Mesendoderm (in vitro differentiated cells): ENCODE measurements at regions not wholly inside any gene's neighbourhood (a gene's known extent, or its start where the extent isn't known, plus 50 kb on each side); places are given as distances from the start of the nearest gene placed in this dataset.

ENCODE experiments used
- DNase-seq: peaks from one replicate; pipeline ENCODE4 v3.0.0; 2013
- H2AK5ac ChIP-seq: 2 replicates; pipeline ENCODE4 v1.6.1; 2013; ENCODE audit warnings: low read length, inconsistent platforms
- H2BK120ac ChIP-seq: 2 replicates; pipeline ENCODE4 v1.6.1; 2013; ENCODE audit warnings: low read depth, mild to moderate bottlenecking, low read length, moderate library complexity, mixed read lengths
- H2BK15ac ChIP-seq: replicated peaks from 2 replicates; pipeline ENCODE4 v1.6.1; 2013; ENCODE audit warnings: low read depth, mild to moderate bottlenecking, moderate library complexity
- H2BK5ac ChIP-seq: 2 replicates; pipeline ENCODE4 v1.6.1; 2013; ENCODE audit warnings: low read length, inconsistent platforms
- H3K18ac ChIP-seq: 2 replicates; pipeline ENCODE4 v1.6.1; 2013; ENCODE audit warnings: mild to moderate bottlenecking, low read length, mixed read lengths
- H3K23ac ChIP-seq: one replicate; pipeline ENCODE4 v1.6.1; 2013; ENCODE audit warnings: low read length
- H3K27ac ChIP-seq: 2 replicates; pipeline ENCODE4 v1.5.1; 2013; ENCODE audit warnings: low read depth, mild to moderate bottlenecking, inconsistent platforms, low read length, moderate library complexity
- H3K27me3 ChIP-seq: 2 replicates; pipeline ENCODE4 v1.6.1; 2013; ENCODE audit warnings: low read length, control low read depth, mild to moderate bottlenecking, inconsistent platforms; ENCODE audit not compliant: insufficient read depth, poor library complexity
- H3K36me3 ChIP-seq: 2 replicates; pipeline ENCODE4 v1.6.1; 2013; ENCODE audit warnings: low read length, inconsistent platforms; ENCODE audit not compliant: control insufficient read depth, insufficient read depth
- H3K4ac ChIP-seq: one replicate; pipeline ENCODE4 v1.6.1; 2013; ENCODE audit warnings: low read depth, mild to moderate bottlenecking, low read length, moderate library complexity
- H3K4me1 ChIP-seq: 2 replicates; pipeline ENCODE4 v1.6.1; 2013; ENCODE audit warnings: low read depth, low read length, inconsistent platforms; ENCODE audit not compliant: control insufficient read depth
- H3K4me2 ChIP-seq: 2 replicates; pipeline ENCODE4 v1.6.1; 2013; ENCODE audit warnings: low read length
- H3K4me3 ChIP-seq: 2 replicates; pipeline ENCODE4 v1.5.1; 2013; ENCODE audit warnings: mild to moderate bottlenecking, low read length
- H3K56ac ChIP-seq: one replicate; pipeline ENCODE4 v1.6.1; 2013; ENCODE audit warnings: low read length
- H3K79me1 ChIP-seq: 2 replicates; pipeline ENCODE4 v1.6.1; 2013; ENCODE audit warnings: low read length, inconsistent platforms
- H3K79me2 ChIP-seq: 2 replicates; pipeline ENCODE4 v1.6.1; 2013; ENCODE audit warnings: mild to moderate bottlenecking, low read length; ENCODE audit not compliant: control insufficient read depth, insufficient read depth
- H3K9ac ChIP-seq: 2 replicates; pipeline ENCODE4 v1.6.1; 2013; ENCODE audit warnings: low read length, inconsistent platforms
- H4K5ac ChIP-seq: one replicate; pipeline ENCODE4 v1.6.1; 2013; ENCODE audit warnings: low read length
- H4K8ac ChIP-seq: one replicate; pipeline ENCODE4 v1.6.1; 2013; ENCODE audit warnings: low read depth, mild to moderate bottlenecking, control low read depth, low read length, moderate library complexity
- WGBS: extraction: QIAGEN DNeasy Blood & Tissue Kit; methylation state at CpG from one replicate; pipeline ENCODE4 v1.1.7; 2013; ENCODE audit warnings: low lambda C conversion rate, missing lambda C conversion rate; ENCODE audit not compliant: insufficient coverage; ENCODE audit errors: extremely low coverage; 5-methylcytosine and 5-hydroxymethylcytosine counted together

DNA sequence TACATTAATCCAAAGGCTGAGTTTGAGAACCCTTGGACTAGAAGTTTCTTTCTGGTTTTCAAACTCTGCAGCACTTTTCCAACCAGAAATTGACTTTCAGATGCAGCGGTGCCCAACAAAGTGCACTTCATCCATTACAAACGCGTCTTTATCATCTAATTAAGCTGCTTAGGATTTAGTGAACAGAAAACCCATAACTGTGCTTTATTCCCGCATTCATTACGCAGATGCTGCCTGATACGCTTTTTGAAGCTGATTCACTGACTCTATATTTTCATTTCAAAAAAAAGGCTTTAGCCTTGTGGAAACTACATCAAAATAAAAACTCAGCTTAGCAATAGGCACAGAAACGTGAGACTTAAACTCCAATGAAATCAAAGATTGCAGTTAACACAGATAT, 69.8 kb upstream of the CTXND1 start:
- Histone ChIP-seq H3K4me2 (no peak overlapping the region), H3K79me2 (no peaks in the 10 kb centered on the region), H3K27ac (no peak overlapping the region), H3K36me3 (no peaks in the 10 kb centered on the region), H3K4me3 (no peak overlapping the region), H3K56ac (no peak overlapping the region), H2BK5ac (no peak overlapping the region), H2BK120ac (no peak overlapping the region), H3K23ac (no peak overlapping the region), H4K5ac (no peak overlapping the region), H4K8ac (no peak overlapping the region), H3K9ac (no peak overlapping the region), H3K27me3 (no peaks in the 10 kb centered on the region), H3K4ac (no peak overlapping the region), H2AK5ac (no peak overlapping the region), H3K4me1 (peaks cover 3% of the 10 kb centered on the region), H3K79me1 (no peaks in the 10 kb centered on the region), H2BK15ac (no peak overlapping the region), H3K18ac (no peak overlapping the region)
- DNase-seq, result no peak
- WGBS, result no CpG with 5 or more reads among the region's 7 CpGs

DNA sequence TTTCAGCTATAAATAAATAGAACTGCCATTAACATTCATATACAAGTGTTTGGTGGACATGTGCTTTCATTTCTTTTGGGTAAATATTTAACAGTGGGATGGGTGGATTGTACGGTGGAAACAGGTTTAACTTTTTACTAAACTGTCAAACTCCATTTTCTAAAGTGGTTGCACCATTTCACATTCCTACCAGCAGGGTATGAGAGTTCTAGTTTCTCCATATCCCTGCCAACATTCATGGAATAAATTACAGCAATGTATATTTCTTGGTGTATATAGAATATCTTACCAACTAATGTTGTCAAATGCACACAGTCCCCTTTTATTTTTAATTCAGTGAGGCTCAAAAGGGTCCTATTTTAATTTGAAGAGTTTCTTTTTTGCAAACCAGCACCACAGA, 71.3 kb upstream of the CTXND1 start:
- Histone ChIP-seq H3K4me1 (no peaks in the 10 kb centered on the region), H3K4me3 (no peak overlapping the region), H3K23ac (no peak overlapping the region), H4K8ac (no peak overlapping the region), H3K18ac (no peak overlapping the region), H3K4ac (no peak overlapping the region), H2AK5ac (no peak overlapping the region), H3K79me1 (no peaks in the 10 kb centered on the region), H3K36me3 (no peaks in the 10 kb centered on the region), H2BK120ac (no peak overlapping the region), H2BK15ac (no peak overlapping the region), H3K79me2 (no peaks in the 10 kb centered on the region), H3K9ac (no peak overlapping the region), H2BK5ac (no peak overlapping the region), H3K56ac (no peak overlapping the region), H3K27me3 (no peaks in the 10 kb centered on the region), H3K27ac (no peak overlapping the region), H4K5ac (no peak overlapping the region), H3K4me2 (no peak overlapping the region)
- no peak for DNase-seq
- WGBS, result no CpG with 5 or more reads among the region's 1 CpG

DNA sequence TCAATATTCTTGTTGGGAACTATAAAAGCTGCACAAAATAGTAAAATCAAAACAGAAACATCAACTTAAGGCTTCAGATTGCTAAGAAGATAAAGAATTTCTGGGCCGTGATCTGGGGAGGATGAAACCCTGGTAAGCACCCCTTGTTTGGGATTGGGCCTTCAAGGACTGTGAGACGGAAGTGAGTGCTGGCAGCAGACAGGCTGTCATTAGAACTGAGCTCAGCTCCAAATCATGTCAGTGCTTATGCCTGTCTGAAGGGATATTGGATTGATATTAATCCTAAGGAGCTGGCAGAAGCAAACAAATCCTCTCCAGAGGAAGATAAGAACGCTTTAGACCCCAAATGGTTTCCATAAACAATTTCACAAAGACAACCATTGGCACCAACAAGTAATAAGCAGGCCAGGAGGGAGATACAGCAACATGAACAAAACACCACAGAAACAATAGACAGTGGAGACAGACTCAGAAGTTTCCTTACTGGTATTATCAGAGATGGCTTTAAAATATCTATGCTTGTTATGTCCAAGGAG, 72.6 kb upstream of the CTXND1 start:
- WGBS, result no CpG with 5 or more reads among the region's 3 CpGs

DNA sequence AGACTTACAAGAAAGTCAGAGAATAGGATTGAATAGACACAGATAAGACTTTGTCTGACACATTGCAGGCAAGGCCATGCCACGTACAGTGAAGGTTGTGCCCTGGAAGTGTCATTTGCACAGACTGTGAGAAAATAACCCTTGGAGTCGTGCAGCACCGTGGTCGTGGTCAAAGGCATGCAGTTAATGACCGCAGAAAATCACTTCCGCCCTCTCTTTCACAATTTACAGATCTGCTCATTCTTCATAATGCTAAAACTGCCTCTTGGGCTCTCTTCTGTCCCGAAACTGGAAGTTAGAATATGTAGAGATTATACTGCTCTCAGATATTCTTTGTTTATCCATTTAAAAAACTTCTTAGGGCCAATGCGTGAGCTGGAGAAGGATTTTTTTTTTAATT, 73.2 kb upstream of the CTXND1 start:
- Histone ChIP-seq H3K4me3 (no peak overlapping the region), H3K23ac (no peak overlapping the region), H3K27me3 (no peaks in the 10 kb centered on the region), H2BK15ac (no peak overlapping the region), H2BK120ac (no peak overlapping the region), H3K79me1 (no peaks in the 10 kb centered on the region), H3K27ac (no peak overlapping the region), H4K5ac (no peak overlapping the region), H3K4me1 (no peaks in the 10 kb centered on the region), H3K4ac (no peak overlapping the region), H3K18ac (no peak overlapping the region), H2BK5ac (no peak overlapping the region), H3K9ac (no peak overlapping the region), H4K8ac (no peak overlapping the region), H3K79me2 (no peaks in the 10 kb centered on the region), H3K4me2 (no peak overlapping the region), H3K36me3 (no peaks in the 10 kb centered on the region), H2AK5ac (no peak overlapping the region), H3K56ac (no peak overlapping the region)
- no CpG with 5 or more reads among the region's 8 CpGs for WGBS
- DNase-seq, result no peak

More for the DNA sequence above, 72.6 kb upstream of the CTXND1 start:
- no peak overlapping the region for H2BK5ac ChIP-seq
- H3K23ac ChIP-seq, result no peak overlapping the region
- no peak overlapping the region for H3K4me2 ChIP-seq
- no peaks in the 10 kb centered on the region for H3K79me2 ChIP-seq
- H4K5ac ChIP-seq, result no peak overlapping the region
- DNase-seq, result no peak
- H3K27me3 ChIP-seq, result no peaks in the 10 kb centered on the region
- no peak overlapping the region for H3K18ac ChIP-seq
- H3K4ac ChIP-seq, result no peak overlapping the region
- no peak overlapping the region for H2BK120ac ChIP-seq
- H2BK15ac ChIP-seq, result no peak overlapping the region
- no peaks in the 10 kb centered on the region for H3K79me1 ChIP-seq
- H4K8ac ChIP-seq, result no peak overlapping the region
- H3K4me1 ChIP-seq, result no peaks in the 10 kb centered on the region
- no peaks in the 10 kb centered on the region for H3K36me3 ChIP-seq
- H2AK5ac ChIP-seq, result no peak overlapping the region
- H3K9ac ChIP-seq, result no peak overlapping the region
- no peak overlapping the region for H3K4me3 ChIP-seq
- H3K56ac ChIP-seq, result no peak overlapping the region
- H3K27ac ChIP-seq, result no peak overlapping the region

DNA sequence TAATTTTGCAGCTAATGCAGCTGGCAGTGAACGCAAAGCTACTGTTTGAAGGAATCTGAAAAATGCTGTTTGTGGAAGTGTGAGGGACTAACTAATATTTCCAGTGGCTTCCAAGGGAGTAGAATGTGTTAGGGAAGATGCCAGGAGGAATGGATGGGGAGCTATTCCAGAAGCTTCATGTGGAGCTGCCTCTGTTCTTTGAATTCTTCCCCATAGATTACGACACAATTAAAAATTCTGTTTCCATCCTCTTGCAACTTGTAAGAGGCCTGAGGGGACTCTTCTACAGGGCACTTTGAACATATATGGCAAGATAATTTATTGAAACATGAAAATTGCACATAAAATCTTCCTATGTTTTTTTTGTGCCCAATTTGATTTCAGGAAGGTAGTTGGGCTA, 74.3 kb upstream of the CTXND1 start:
- Histone ChIP-seq H3K18ac (no peak overlapping the region), H4K5ac (no peak overlapping the region), H4K8ac (no peak overlapping the region), H3K23ac (no peak overlapping the region), H3K4me3 (no peak overlapping the region), H2BK120ac (no peak overlapping the region), H3K27ac (no peak overlapping the region), H3K27me3 (no peaks in the 10 kb centered on the region), H3K9ac (no peak overlapping the region), H3K79me1 (no peaks in the 10 kb centered on the region), H3K79me2 (no peaks in the 10 kb centered on the region), H3K4me1 (no peaks in the 10 kb centered on the region), H3K4ac (no peak overlapping the region), H2BK15ac (no peak overlapping the region), H3K36me3 (no peaks in the 10 kb centered on the region), H2BK5ac (no peak overlapping the region), H3K4me2 (no peak overlapping the region), H3K56ac (no peak overlapping the region), H2AK5ac (no peak overlapping the region)
- no peak for DNase-seq
- no CpG with 5 or more reads among the region's 2 CpGs for WGBS

DNA sequence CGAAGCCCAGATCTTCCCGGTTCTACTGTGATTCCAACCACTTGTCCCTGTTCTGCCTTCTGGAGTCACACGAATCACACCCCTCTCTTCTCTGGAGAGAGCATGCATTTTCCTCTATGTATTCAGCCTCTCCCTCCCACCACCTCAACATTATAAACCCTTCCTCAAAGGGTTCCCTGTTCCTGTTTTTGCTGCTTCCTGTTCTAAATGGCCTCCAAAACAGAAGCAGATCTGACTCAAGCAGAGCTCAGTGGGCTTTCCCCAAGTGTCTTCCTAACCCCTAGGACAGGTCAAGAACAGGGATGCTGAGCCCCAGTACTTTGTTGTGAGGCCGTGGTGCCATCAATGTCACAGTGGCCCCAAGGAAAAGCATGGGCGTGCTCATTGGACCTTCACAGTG, 75.7 kb upstream of the ARNT2 start:
- H2BK120ac ChIP-seq, result no peak overlapping the region
- no peaks in the 10 kb centered on the region for H3K79me2 ChIP-seq
- WGBS, result no CpG with 5 or more reads among the region's 5 CpGs
- H3K27me3 ChIP-seq, result no peaks in the 10 kb centered on the region
- no peak overlapping the region for H3K56ac ChIP-seq
- H4K5ac ChIP-seq, result no peak overlapping the region
- H3K79me1 ChIP-seq, result no peaks in the 10 kb centered on the region
- no peak for DNase-seq
- H2BK15ac ChIP-seq, result no peak overlapping the region
- no peak overlapping the region for H3K27ac ChIP-seq
- no peak overlapping the region for H3K9ac ChIP-seq
- no peak overlapping the region for H3K4me2 ChIP-seq
- no peak overlapping the region for H4K8ac ChIP-seq
- no peak overlapping the region for H2BK5ac ChIP-seq
- H3K4me3 ChIP-seq, result no peak overlapping the region
- H3K4me1 ChIP-seq, result no peaks in the 10 kb centered on the region
- no peaks in the 10 kb centered on the region for H3K36me3 ChIP-seq
- no peak overlapping the region for H3K4ac ChIP-seq
- H3K18ac ChIP-seq, result no peak overlapping the region
- H2AK5ac ChIP-seq, result no peak overlapping the region
- H3K23ac ChIP-seq, result no peak overlapping the region
